Astrocyte of the hippocampus (primary cell): ENCODE measurements at regions not wholly inside any gene's neighbourhood (a gene's known extent, or its start where the extent isn't known, plus 50 kb on each side); places are given as distances from the start of the nearest gene placed in this dataset.

ENCODE experiments used
- DNase-seq: peaks from one replicate; pipeline ENCODE4 v3.0.0; 2011; ENCODE audit warnings: low read depth, low spot score

DNA sequence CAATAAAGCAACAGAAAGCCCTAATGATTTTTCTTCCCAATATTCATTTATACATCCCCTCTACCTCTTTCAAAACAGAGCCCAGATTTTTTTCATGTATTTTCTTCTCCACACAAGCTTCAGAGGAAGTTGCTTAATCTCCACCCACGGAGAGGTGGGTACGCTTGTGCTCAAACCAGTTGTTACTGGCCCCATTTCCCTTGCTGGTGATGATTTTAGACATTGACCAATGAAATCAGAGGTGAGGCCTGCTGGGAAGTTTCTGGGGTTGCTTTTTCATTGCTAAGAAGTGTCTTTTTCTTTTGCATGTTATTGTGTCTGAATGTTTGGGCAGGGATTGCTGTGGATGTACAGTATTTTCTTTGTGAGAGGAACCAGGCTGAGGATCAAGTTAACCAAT is 448.1 kb upstream of the B3GALT2 start:
- DNase-seq = no peak

DNA sequence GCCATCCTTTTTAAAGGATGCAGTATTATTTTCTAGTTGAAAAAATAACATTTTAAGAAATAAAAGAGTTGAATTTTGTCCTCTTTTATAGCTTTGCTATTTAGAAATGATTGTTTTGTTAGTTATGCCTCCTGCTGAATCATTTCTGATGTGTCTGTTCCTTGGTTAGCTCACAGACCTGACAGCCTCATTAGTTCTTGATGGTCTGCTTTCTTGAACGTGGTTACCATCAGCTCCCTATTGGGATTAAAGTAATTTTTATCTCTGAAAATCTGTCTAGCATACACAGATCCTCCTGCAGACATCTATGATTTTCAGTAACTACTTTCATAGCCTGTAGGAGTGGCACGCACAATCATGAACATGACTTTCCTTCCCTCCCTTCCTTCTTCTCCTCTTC is 447.6 kb upstream of the B3GALT2 start:
- no peak for DNase-seq

DNA sequence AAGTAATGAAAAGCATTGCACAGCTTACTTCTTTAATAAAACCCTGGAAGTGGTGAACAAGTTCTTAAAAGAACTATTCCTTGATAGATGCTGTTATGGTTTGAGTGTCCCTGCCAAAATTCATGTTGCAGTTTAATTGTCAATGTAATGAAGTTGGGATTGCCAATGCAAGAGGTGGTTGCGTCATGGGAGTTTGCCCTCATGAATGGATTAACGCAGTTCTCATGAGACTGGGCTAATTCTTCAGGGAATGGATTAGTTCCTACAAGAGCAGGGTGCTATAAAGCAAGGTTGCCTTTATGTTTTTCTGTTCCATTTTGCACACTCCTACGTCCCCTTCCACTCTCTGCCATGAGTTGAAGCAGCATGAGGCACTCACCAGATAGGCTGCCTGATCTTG is 446.7 kb upstream of the B3GALT2 start:
- peak; percentile 17 for DNase-seq

GRCh38 chr1:193631306-193631705 is 444.9 kb upstream of the B3GALT2 start:
- DNase-seq = no peak

- DNase-seq = peak; percentile 58
Measured at GRCh38 chr1:193629875-193630274, 443.5 kb upstream of the B3GALT2 start.

GRCh38 chr1:193626695-193627094 is 440.3 kb upstream of the B3GALT2 start:
- no peak for DNase-seq

- no peak for DNase-seq
Measured at GRCh38 chr1:193625255-193625654, 438.8 kb upstream of the B3GALT2 start.

DNA sequence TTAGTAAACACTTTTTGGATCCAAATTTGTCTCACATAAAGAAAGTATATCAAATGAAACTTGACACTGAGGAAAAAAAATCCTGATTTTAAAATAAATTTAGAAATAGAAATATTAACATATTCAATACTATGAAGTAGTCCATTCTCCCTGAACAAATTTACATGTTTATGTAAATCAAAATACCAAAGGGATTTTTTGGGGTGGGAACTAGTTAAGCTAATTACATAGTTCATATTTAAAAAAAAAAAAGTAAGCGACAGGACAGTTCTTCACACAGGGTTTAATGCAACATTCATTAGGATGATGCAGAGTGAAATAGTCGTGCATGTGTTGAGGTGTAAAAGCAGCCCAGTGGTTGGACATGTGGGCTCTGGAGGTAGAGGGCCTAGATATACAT is 433.5 kb upstream of the B3GALT2 start:
- no peak for DNase-seq

DNA sequence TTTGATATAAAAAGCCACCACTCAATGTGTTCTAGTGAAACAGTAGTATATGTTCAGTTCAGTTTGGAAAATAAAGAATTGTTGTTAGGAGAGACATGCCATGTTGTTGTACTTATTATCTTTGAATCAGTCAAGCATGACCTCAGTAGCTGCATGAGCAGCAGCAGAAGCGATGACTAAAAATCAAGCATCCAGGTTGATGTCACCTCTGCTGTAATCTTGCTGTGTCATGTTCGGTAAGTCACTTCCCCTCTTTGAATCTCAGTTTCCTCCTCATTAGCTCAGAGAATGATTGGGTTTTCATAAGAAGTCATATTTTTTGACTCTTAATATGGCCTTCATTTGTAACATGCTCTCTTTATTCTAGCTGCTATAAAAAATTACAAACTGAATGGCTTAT is 428.4 kb upstream of the B3GALT2 start:
- DNase-seq = peak; percentile 26

DNA sequence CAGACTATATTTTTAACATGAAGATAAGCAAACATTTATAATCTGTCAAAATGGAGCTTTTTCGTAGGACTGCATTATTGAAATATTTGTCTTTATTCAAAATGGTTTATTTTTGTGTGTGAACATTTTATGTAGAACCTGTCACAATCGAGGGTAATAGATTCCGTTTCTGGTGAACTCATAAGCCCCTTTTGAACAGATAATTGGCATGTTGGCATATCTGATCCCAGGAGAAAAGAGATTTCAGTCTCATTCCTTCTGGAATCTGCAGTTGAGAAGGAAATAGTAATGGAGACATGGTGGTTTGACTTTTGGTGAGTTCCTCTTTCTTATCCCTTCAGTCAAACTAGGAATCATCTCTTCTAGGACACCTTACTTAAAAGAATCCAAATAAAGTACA is 427.9 kb upstream of the B3GALT2 start:
- no peak for DNase-seq

DNA sequence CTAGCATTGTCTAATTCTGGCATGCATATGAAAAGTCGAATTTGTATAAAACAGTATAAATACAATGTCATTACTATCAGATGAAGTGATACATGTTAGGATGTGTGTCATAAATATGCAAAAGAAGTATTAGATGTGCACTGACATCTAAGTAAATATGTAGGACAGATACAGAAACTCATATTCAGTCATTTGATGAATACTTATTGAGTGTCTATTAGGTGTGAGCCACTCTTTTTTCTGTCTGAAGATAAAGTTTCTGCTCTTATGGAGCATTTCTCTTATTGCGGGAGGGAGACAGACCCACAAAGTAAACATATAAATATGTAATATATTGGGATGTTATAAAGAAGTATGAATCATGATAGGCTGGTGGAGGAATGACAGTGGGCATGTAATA is 426.6 kb upstream of the B3GALT2 start:
- DNase-seq = no peak

- no peak for DNase-seq
Measured at GRCh38 chr1:193609592-193609991, 423.2 kb upstream of the B3GALT2 start.

DNA sequence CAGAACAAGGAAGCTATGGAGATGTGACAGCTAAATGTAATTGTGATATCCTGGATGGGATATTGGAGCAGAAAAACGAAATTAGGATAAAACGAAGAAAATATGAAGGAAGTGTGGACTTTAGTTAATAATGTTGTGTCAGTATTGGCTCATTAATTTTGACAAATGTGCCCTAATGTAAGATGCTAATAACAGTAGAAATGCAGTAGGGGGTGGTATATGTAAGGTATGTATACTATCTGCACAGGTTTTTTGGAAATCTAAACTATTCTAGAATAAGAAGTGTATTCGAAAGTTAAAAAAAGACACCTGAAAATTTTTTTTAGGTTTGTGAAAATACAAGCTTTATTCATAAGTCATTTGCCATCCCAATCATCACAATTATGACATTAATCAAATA is 421.4 kb upstream of the B3GALT2 start:
- no peak for DNase-seq

- DNase-seq = no peak
Measured at GRCh38 chr1:193606035-193606434, 419.6 kb upstream of the B3GALT2 start.

- no peak for DNase-seq
Measured at GRCh38 chr1:193602705-193603104, 416.3 kb upstream of the B3GALT2 start.

DNA sequence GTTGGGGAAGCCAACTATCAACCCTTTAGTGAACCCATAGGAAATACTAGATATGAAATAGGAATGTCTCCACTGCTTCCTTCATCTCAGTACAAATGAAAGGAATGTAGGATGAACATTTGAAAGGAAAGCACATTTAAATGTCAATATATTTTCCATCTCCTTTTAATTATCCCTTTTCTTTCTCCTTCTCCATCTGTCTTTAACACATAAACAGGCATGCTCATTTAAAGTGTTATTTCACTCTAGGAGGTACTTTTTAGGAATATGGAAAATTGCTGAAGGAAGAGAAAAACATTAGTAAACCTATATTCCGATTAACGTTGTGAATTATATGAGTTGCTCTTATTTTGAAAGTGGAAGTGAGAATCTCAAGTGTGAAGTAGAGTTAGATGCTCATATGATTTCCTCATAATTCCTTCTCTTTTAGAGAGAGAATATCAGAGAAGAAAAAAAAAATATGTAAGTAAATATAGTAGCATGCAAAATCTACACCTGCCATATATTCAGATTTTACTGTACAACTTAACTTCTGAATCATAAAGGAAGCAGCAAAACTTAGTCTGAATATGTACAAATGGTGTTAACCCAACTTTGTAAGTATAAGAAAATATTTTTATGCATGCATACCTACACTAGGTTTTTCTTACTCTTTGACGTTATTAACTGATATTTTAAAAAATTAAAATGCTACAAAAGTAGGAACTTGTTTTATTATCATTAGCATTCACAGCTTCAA is 406.9 kb upstream of the B3GALT2 start:
- DNase-seq = no peak

GRCh38 chr1:193592317-193592716 is 405.9 kb upstream of the B3GALT2 start:
- no peak for DNase-seq

GRCh38 chr1:193590102-193590501 is 403.7 kb upstream of the B3GALT2 start:
- no peak for DNase-seq

GRCh38 chr1:193589597-193590040 is 403.2 kb upstream of the B3GALT2 start:
- DNase-seq = peak; percentile 12

- DNase-seq = peak; percentile 30
Measured at GRCh38 chr1:193588311-193589082, 402.1 kb upstream of the B3GALT2 start.

- DNase-seq = no peak
Measured at GRCh38 chr1:193584731-193585239, 398.4 kb upstream of the B3GALT2 start.

- no peak for DNase-seq
Measured at GRCh38 chr1:193581341-193581740, 394.9 kb upstream of the B3GALT2 start.

GRCh38 chr1:193580419-193580818 is 394.0 kb upstream of the B3GALT2 start:
- DNase-seq = no peak
